ENCODE measurements at regions not wholly inside any gene's neighbourhood (a gene's known extent, or its start where the extent isn't known, plus 50 kb on each side); places are given as distances from the start of the nearest gene placed in this dataset.
"Not testable (repeated sequence)": the region's sequence is repeated elsewhere in the genome, so short reads cannot be mapped to it uniquely, and the experiment has no call there.

- DNase-seq (ENCODE audit: insufficient read length) (peak; percentile 34), FAIRE-seq (peak; percentile 86)
- no peak for TF ChIP-seq POLR2AphosphoS5 (IDR thresholded peaks at IDR 0.05; ENCODE audit: low read depth, low read length)
- no peak for TF ChIP-seq TAF1 (IDR thresholded peaks at IDR 0.05; ENCODE audit: borderline replicate concordance, low read depth, low read length)
- no peak for TF ChIP-seq POLR2A (IDR thresholded peaks at IDR 0.05; ENCODE audit: low read depth, low read length)
Observed at GRCh38 chr16:48687421-48688038, 77.5 kb upstream of the N4BP1 start.

- TF ChIP-seq POLR2A (IDR thresholded peaks at IDR 0.05; ENCODE audit: low read depth, low read length), result no peak
- no peak for TF ChIP-seq POLR2AphosphoS5 (IDR thresholded peaks at IDR 0.05; ENCODE audit: low read depth, low read length)
- TF ChIP-seq TAF1 (IDR thresholded peaks at IDR 0.05; ENCODE audit: borderline replicate concordance, low read depth, low read length), result no peak
- DNase-seq (ENCODE audit: insufficient read length) (no peak), FAIRE-seq (no peak)
Observed at GRCh38 chr16:48684148-48684547, 74.2 kb upstream of the N4BP1 start.

DNA sequence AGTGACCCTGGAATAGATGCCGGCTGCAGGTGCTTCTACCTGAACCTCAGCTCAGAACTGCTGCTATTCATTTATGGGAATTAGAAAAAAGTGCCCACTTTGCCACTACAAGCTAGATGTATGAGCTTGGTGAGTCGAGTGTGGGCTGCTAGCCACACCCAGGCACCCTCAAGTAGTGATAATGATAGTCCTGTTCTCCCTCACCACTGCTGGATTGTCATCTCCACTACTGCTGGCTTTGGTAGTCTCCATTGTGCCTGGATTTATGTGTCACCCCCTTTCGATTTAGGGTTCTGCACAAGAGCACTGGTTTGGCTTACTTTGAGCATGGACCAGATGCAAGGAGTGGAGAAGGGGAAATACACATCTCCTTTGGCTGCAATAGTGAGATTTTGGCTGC lies 73.0 kb upstream of the N4BP1 start:
- no peak for TF ChIP-seq TAF1 (IDR thresholded peaks at IDR 0.05; ENCODE audit: borderline replicate concordance, low read depth, low read length)
- TF ChIP-seq POLR2AphosphoS5 (IDR thresholded peaks at IDR 0.05; ENCODE audit: low read depth, low read length), result no peak
- no peak for TF ChIP-seq POLR2A (IDR thresholded peaks at IDR 0.05; ENCODE audit: low read depth, low read length)
- FAIRE-seq (no peak), DNase-seq (ENCODE audit: insufficient read length) (no peak)

- TF ChIP-seq POLR2AphosphoS5 (IDR thresholded peaks at IDR 0.05; ENCODE audit: low read depth, low read length) (no peak), TAF1 (IDR thresholded peaks at IDR 0.05; ENCODE audit: borderline replicate concordance, low read depth, low read length) (no peak), POLR2A (IDR thresholded peaks at IDR 0.05; ENCODE audit: low read depth, low read length) (no peak)
- FAIRE-seq, result no peak
Observed at GRCh38 chr16:48681520-48681919, 71.5 kb upstream of the N4BP1 start.

GRCh38 chr16:48680881-48681280 lies 70.9 kb upstream of the N4BP1 start:
- FAIRE-seq, result no peak
- DNase-seq (ENCODE audit: insufficient read length), result no peak
- TF ChIP-seq POLR2A (IDR thresholded peaks at IDR 0.05; ENCODE audit: low read depth, low read length) (no peak), TAF1 (IDR thresholded peaks at IDR 0.05; ENCODE audit: borderline replicate concordance, low read depth, low read length) (no peak), POLR2AphosphoS5 (IDR thresholded peaks at IDR 0.05; ENCODE audit: low read depth, low read length) (no peak)

More at GRCh38 chr16:48681520-48681919, 71.5 kb upstream of the N4BP1 start:
- no peak for DNase-seq (ENCODE audit: insufficient read length)

DNA sequence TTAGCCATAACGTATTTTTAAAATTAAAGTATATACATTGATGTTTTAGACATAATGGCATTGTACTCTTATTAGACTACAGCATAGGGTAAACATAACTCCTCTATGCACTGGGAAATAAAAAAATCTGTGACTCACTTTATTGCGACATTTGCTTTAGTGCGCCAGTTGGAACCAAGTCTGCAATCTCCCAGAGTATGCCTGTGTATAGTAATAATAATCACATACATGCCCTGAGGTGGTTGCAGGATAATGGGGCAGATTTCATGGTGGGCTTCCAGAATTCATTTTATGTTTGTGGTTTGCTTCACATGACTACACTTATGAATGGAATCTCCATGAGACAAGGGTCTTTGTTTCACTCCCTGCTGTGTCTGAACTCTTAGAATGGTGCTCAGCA lies 66.9 kb upstream of the N4BP1 start:
- DNase-seq (ENCODE audit: insufficient read length) (no peak), FAIRE-seq (no peak)
- TF ChIP-seq TAF1 (IDR thresholded peaks at IDR 0.05; ENCODE audit: borderline replicate concordance, low read depth, low read length) (no peak), POLR2AphosphoS5 (IDR thresholded peaks at IDR 0.05; ENCODE audit: low read depth, low read length) (no peak), POLR2A (IDR thresholded peaks at IDR 0.05; ENCODE audit: low read depth, low read length) (no peak)

- not testable (repeated sequence) for FAIRE-seq; DNase-seq (ENCODE audit: insufficient read length)
Observed at GRCh38 chr16:48668184-48668583, 58.2 kb upstream of the N4BP1 start.

DNA sequence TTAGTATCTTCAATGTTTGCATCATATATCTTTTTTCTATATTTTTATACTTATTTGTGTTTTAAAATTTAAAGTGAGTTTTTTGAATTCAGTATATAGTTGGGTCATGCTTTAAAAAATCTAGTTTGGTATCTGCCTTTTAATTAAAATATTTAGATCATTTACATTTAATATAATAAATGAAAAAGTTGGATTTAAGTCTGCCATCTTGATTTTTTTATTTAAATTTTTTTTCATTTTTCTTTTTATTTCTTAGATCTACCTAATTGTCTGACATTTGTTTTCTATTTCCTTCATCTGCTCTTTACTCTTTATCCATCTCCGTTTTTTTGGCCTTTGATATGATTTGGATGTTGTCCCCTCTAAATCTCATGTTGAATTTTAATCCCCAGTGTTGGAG lies 50.0 kb upstream of the N4BP1 start:
- FAIRE-seq (no peak), DNase-seq (ENCODE audit: insufficient read length) (no peak)
- TF ChIP-seq POLR2AphosphoS5 (IDR thresholded peaks at IDR 0.05; ENCODE audit: low read depth, low read length) (no peak), POLR2A (IDR thresholded peaks at IDR 0.05; ENCODE audit: low read depth, low read length) (no peak), TAF1 (IDR thresholded peaks at IDR 0.05; ENCODE audit: borderline replicate concordance, low read depth, low read length) (no peak)

Measured in GM12892 (cell line).